Fibroblast of skin of right biceps (primary cell): ENCODE measurements at regions not wholly inside any gene's neighbourhood (a gene's known extent, or its start where the extent isn't known, plus 50 kb on each side); places are given as distances from the start of the nearest gene placed in this dataset.

Experiments
- DNase-seq: peaks from one replicate; pipeline ENCODE4 v3.0.0-alpha.2; 2013

GRCh38 chr12:14283489-14284144, 81.9 kb upstream of the ATF7IP start:
- DNase-seq, result no peak

GRCh38 chr12:14284184-14284722, 81.2 kb upstream of the ATF7IP start:
- no peak for DNase-seq

GRCh38 chr12:14289601-14290000, 75.9 kb upstream of the ATF7IP start:
- DNase-seq, result no peak

GRCh38 chr12:14290951-14291350, 74.5 kb upstream of the ATF7IP start:
- no peak for DNase-seq

GRCh38 chr12:14303661-14304155, 61.8 kb upstream of the ATF7IP start:
- DNase-seq, result no peak

- DNase-seq, result no peak
Observed at GRCh38 chr12:14307004-14307403, 58.5 kb upstream of the ATF7IP start.

GRCh38 chr12:14308516-14308915, 57.0 kb upstream of the ATF7IP start:
- DNase-seq, result no peak

- no peak for DNase-seq
Observed at GRCh38 chr12:14310866-14311265, 54.6 kb upstream of the ATF7IP start.

GRCh38 chr12:14313379-14314138, 51.9 kb upstream of the ATF7IP start:
- DNase-seq, result no peak

GRCh38 chr12:14314801-14315200, 50.7 kb upstream of the ATF7IP start:
- no peak for DNase-seq

- DNase-seq, result no peak
Observed at GRCh38 chr12:14315501-14315900, 50.0 kb upstream of the ATF7IP start.
